Smooth muscle cell (in vitro differentiated cells): ENCODE measurements at regions not wholly inside any gene's neighbourhood (a gene's known extent, or its start where the extent isn't known, plus 50 kb on each side); places are given as distances from the start of the nearest gene placed in this dataset.
A peak's percentile ranks its signal among the peaks of the same experiment; 100 is the strongest.

Experiments used
- DNase-seq: peaks from one replicate; lab custom pipeline; 2025; ENCODE audit not compliant: unreplicated experiment; lab: John Stamatoyannopoulos, UW
- H2AFZ ChIP-seq: fragments of 200-600 bp; sonication (generic); 2 replicates; pipeline ENCODE4 v1.6.0; 2016; ENCODE audit warnings: antibody characterized with exemption, low read depth, mild to moderate bottlenecking
- H3F3A ChIP-seq: fragments of 200-600 bp; sonication (generic); 2 replicates; pipeline ENCODE4 v1.6.0; 2017; ENCODE audit warnings: antibody characterized with exemption, low read depth
- H3K27ac ChIP-seq: fragments of 200-600 bp; sonication (generic); 2 replicates; pipeline ENCODE4 v1.5.1; 2016; ENCODE audit warnings: low read depth, mild to moderate bottlenecking
- H3K27me3 ChIP-seq: fragments of 200-600 bp; sonication (generic); 2 replicates; pipeline ENCODE4 v1.6.1; 2016; ENCODE audit warnings: low read depth, mild to moderate bottlenecking
- H3K36me3 ChIP-seq: fragments of 200-600 bp; sonication (generic); 2 replicates; pipeline ENCODE4 v1.5.1; 2016; ENCODE audit warnings: low read depth
- H3K4me1 ChIP-seq: fragments of 200-600 bp; sonication (generic); 2 replicates; pipeline ENCODE4 v1.5.1; 2016; ENCODE audit warnings: low read depth
- H3K4me2 ChIP-seq: fragments of 200-600 bp; sonication (generic); 2 replicates; pipeline ENCODE4 v1.6.0; 2016; ENCODE audit warnings: mild to moderate bottlenecking
- H3K4me3 ChIP-seq: fragments of 200-600 bp; sonication (generic); 2 replicates; pipeline ENCODE4 v1.5.1; 2016; ENCODE audit warnings: mild to moderate bottlenecking
- H3K79me2 ChIP-seq: fragments of 200-600 bp; sonication (generic); 2 replicates; pipeline ENCODE4 v1.6.0; 2016; ENCODE audit warnings: low read depth, mild to moderate bottlenecking
- H3K9ac ChIP-seq: fragments of 200-600 bp; sonication (generic); 2 replicates; pipeline ENCODE4 v1.6.0; 2016; ENCODE audit warnings: low read depth
- H3K9me3 ChIP-seq: fragments of 200-600 bp; sonication (generic); replicated peaks from 2 replicates; pipeline ENCODE4 v1.5.1; 2016; ENCODE audit warnings: low read depth
- H4K20me1 ChIP-seq: fragments of 200-600 bp; sonication (generic); 2 replicates; pipeline ENCODE4 v1.6.0; 2016; ENCODE audit warnings: low read depth
- CTCF ChIP-seq: fragments of 200-600 bp; sonication (generic); IDR thresholded peaks from 2 replicates; pipeline ENCODE4 v1.5.1; 2017; ENCODE audit warnings: borderline replicate concordance, mild to moderate bottlenecking, antibody characterized with exemption; ENCODE audit not compliant: insufficient read depth, poor library complexity, severe bottlenecking
- WGBS: methylation state at CpG from one replicate; pipeline ENCODE4 v1.1.7; 2016; ENCODE audit warnings: low lambda C conversion rate; 5-methylcytosine and 5-hydroxymethylcytosine counted together

GRCh38 chr10:78202386-78202785 lies 168.7 kb downstream of the RPS24 start:
- 79% methylated on average over 4 of the region's 4 CpGs for WGBS
- no peak for DNase-seq
- Histone ChIP-seq H3K4me1 (no peaks in the 10 kb centered on the region), H3K9me3 (no peaks in the 10 kb centered on the region), H2AFZ (no peak overlapping the region), H3K27me3 (no peaks in the 10 kb centered on the region), H3K36me3 (no peaks in the 10 kb centered on the region), H3K27ac (no peak overlapping the region), H3F3A (peaks cover 6% of the 10 kb centered on the region), H3K4me3 (no peak overlapping the region), H3K4me2 (no peak overlapping the region), H3K9ac (no peak overlapping the region), H4K20me1 (no peaks in the 10 kb centered on the region), H3K79me2 (no peaks in the 10 kb centered on the region)
- TF ChIP-seq CTCF: no peak

- DNase-seq: no peak
- H3K27ac ChIP-seq: no peak overlapping the region
- no peaks in the 10 kb centered on the region for H3K9me3 ChIP-seq
- peaks cover 11% of the 10 kb centered on the region for H3F3A ChIP-seq
- H3K4me1 ChIP-seq: no peaks in the 10 kb centered on the region
- no peak for TF ChIP-seq CTCF
- H3K4me2 ChIP-seq: no peak overlapping the region
- H4K20me1 ChIP-seq: no peaks in the 10 kb centered on the region
- no peaks in the 10 kb centered on the region for H3K36me3 ChIP-seq
- H3K4me3 ChIP-seq: no peak overlapping the region
- H2AFZ ChIP-seq: no peak overlapping the region
- H3K9ac ChIP-seq: no peak overlapping the region
- no peaks in the 10 kb centered on the region for H3K79me2 ChIP-seq
- H3K27me3 ChIP-seq: no peaks in the 10 kb centered on the region
- 80% methylated on average over 9 of the region's 9 CpGs for WGBS
Observed at GRCh38 chr10:78203915-78204818, 170.5 kb downstream of the RPS24 start.

DNA sequence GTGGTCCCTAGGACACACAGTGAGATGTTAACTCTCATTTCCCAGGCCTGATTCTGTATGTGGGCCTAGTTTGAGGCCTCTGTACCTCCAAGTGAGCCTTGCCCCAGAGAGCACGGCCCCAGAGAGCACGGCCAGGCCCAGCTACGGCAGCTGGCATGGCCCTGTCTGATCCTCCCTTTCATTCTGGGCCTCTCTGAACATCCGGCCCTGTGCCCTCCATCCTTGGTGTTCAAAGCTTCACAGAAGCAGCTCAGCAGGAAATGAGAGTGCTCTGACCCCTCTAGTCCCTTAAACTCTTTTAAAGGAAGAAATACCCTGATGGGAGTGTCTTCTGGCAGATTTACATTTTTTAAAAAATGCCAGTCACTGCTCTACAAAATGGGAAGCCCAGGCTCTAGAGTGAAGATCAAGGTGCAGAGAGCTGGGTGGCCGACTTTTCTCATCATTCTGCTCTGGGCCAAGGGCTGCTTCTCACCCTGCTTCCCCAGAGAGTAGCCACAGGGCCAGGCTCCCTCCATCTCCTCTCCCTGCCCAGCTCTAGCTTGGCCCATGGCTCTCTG lies 171.9 kb downstream of the RPS24 start:
- H4K20me1 ChIP-seq: no peaks in the 10 kb centered on the region
- no peak overlapping the region for H3K4me3 ChIP-seq
- DNase-seq: no peak
- H3K4me1 ChIP-seq: no peaks in the 10 kb centered on the region
- peaks cover 11% of the 10 kb centered on the region for H3F3A ChIP-seq
- H3K9ac ChIP-seq: no peak overlapping the region
- H3K36me3 ChIP-seq: no peaks in the 10 kb centered on the region
- H3K27ac ChIP-seq: no peak overlapping the region
- WGBS: 85% methylated on average over 5 of the region's 5 CpGs
- no peak overlapping the region for H3K4me2 ChIP-seq
- H3K27me3 ChIP-seq: no peaks in the 10 kb centered on the region
- H3K79me2 ChIP-seq: no peaks in the 10 kb centered on the region
- TF ChIP-seq CTCF: no peak
- H2AFZ ChIP-seq: no peak overlapping the region
- H3K9me3 ChIP-seq: no peaks in the 10 kb centered on the region

DNA sequence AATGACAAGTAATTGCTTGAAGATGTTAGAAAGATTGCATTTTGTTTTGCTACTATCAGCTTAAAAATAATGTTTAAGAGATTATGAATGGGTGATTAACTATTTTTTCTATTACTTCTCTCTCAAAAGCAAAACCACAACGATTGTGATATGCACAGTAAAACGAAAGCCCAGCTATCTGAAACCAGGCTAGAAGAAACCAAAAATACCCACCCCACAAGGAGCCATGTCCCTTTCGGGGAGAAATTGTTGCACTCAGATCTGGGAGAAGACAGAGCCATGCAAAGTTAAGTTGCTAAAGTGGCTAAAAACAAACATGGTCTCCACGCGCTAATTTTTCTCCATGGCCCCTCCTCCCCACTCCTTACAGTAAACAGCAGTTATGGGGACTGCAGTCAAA lies 173.6 kb downstream of the RPS24 start:
- Histone ChIP-seq H3F3A (peaks cover 17% of the 10 kb centered on the region), H2AFZ (peak overlapping the region; percentile 77), H3K9me3 (no peaks in the 10 kb centered on the region), H3K36me3 (no peaks in the 10 kb centered on the region), H3K4me3 (no peak overlapping the region), H3K9ac (no peak overlapping the region), H4K20me1 (no peaks in the 10 kb centered on the region), H3K79me2 (no peaks in the 10 kb centered on the region), H3K27ac (peak overlapping the region; percentile 33), H3K4me1 (no peaks in the 10 kb centered on the region), H3K27me3 (no peaks in the 10 kb centered on the region), H3K4me2 (peak overlapping the region; percentile 78)
- no peak for TF ChIP-seq CTCF
- 48% methylated on average over 5 of the region's 5 CpGs for WGBS
- DNase-seq: no peak
